HepG2 (cell line): ENCODE measurements at regions not wholly inside any gene's neighbourhood (a gene's known extent, or its start where the extent isn't known, plus 50 kb on each side); places are given as distances from the start of the nearest gene placed in this dataset.

Experiments used
- ATAC-seq: fragments of 200-7000 bp; cut with Tn5 transposase; 3 replicates; pipeline ENCODE4 v1.9.1; 2020; ENCODE audit warnings: mild to moderate bottlenecking, moderate library complexity
- BruUV-seq: library from RNA; stranded (reverse); fragments of 400-500 nt; replicated peaks from 2 replicates; lab custom pipeline; 2021; lab: Mats Ljungman, UMichigan
- CTCF ChIA-PET: fragments of 300-600 bp; formaldehyde crosslinking; extraction: SDS; loops from one replicate; lab custom pipeline; 2021; ENCODE audit warnings: low total read pairs, inconsistent platforms, low intra/inter-chr PET ratio; lab: Yijun Ruan, JAX
- POLR2A ChIA-PET: fragments of 350-600 bp; sonication (Branson Sonifier 250); formaldehyde crosslinking; loops from one replicate; lab custom pipeline; 2020; ENCODE audit warnings: antibody characterized with exemption, inconsistent platforms; lab: Yijun Ruan, JAX
- DNase-seq: peaks from one replicate; pipeline ENCODE4 v3.0.0-alpha.2; 2015; ENCODE audit warnings: low spot score
- FAIRE-seq: peaks from 3 replicates; lab custom pipeline; 2011; peaks lifted over from hg19 to GRCh38; lab: Jason Lieb, UNC
- H2AFZ ChIP-seq: one replicate; pipeline ENCODE4 v1.6.1; 2011; ENCODE audit warnings: low read length, inconsistent platforms
- H3K27ac ChIP-seq: fragments of 300-600 bp; 3 replicates; pipeline ENCODE4 v1.8.0; 2011; ENCODE audit warnings: mixed run types, mild to moderate bottlenecking, mixed read lengths, low read length, inconsistent platforms; ENCODE audit not compliant: insufficient read depth; ENCODE audit errors: extremely low read length
- H3K27me3 ChIP-seq, 2 experiments: fragments of 200-600 bp in 1 of 2; 2 replicates in 1 of 2; 3 replicates in 1 of 2; pipeline versions ENCODE4 v1.6.0 to v1.8.0; 2011; ENCODE audit warnings: low read length in 2 of 2, mild to moderate bottlenecking in 2 of 2, moderate library complexity in 2 of 2, inconsistent platforms in 1 of 2; ENCODE audit not compliant: insufficient read depth in 2 of 2, control insufficient read depth in 1 of 2
- H3K36me3 ChIP-seq, 2 experiments: fragments of 200-600 bp in 1 of 2; replicated peaks in 1 of 2; 2 replicates in 1 of 2; 3 replicates in 1 of 2; pipeline versions ENCODE4 v1.5.1 to v1.8.0; 2011; ENCODE audit warnings: low read length in 2 of 2, inconsistent platforms in 1 of 2; ENCODE audit not compliant: insufficient read depth in 2 of 2, control insufficient read depth in 1 of 2
- H3K4me1 ChIP-seq: 2 replicates; pipeline ENCODE4 v1.5.1; 2012; ENCODE audit warnings: low read length, inconsistent platforms; ENCODE audit not compliant: insufficient read depth
- H3K4me2 ChIP-seq: 2 replicates; pipeline ENCODE4 v1.6.0; 2011; ENCODE audit warnings: low read depth, low read length, inconsistent platforms
- H3K4me3 ChIP-seq, 3 experiments: fragments of 200-600 bp in 1 of 3; sonication (generic), shearing (Covaris generic) in 1 of 3; replicated peaks in 1 of 3; 2 replicates each; pipeline ENCODE4 v1.5.1; 2011 to 2016; ENCODE audit warnings: low read length in 3 of 3, inconsistent platforms in 2 of 3, low read depth in 2 of 3, mild to moderate bottlenecking in 2 of 3, control low read depth in 1 of 3, mixed read lengths in 1 of 3; ENCODE audit not compliant: insufficient read depth in 1 of 3
- H3K79me2 ChIP-seq: one replicate; pipeline ENCODE4 v1.6.1; 2011; ENCODE audit warnings: low read length, inconsistent platforms; ENCODE audit not compliant: insufficient read depth
- H3K9ac ChIP-seq: 2 replicates; pipeline ENCODE4 v1.6.0; 2011; ENCODE audit warnings: mild to moderate bottlenecking, low read depth, low read length, inconsistent platforms; ENCODE audit not compliant: insufficient read depth
- H3K9me3 ChIP-seq: 2 replicates; pipeline ENCODE4 v1.5.1; 2012; ENCODE audit warnings: mild to moderate bottlenecking, low read length
- H4K20me1 ChIP-seq: 2 replicates; pipeline ENCODE4 v1.6.0; 2011; ENCODE audit warnings: inconsistent platforms, mild to moderate bottlenecking, low read length, moderate library complexity; ENCODE audit not compliant: insufficient read depth
- ADNP ChIP-seq: sonication (generic); formaldehyde crosslinking; IDR thresholded peaks from 2 replicates; pipeline ENCODE4 v1.4.0; 2020; ENCODE audit warnings: missing genetic modification reagents
- AGO2 ChIP-seq: fragments of 200-400 bp; formaldehyde crosslinking; optimal IDR thresholded peaks from 2 replicates; pipeline ENCODE3; 2017; ENCODE audit warnings: mild to moderate bottlenecking, low read depth, low read length, moderate library complexity
- GABPA ChIP-seq, 2 experiments: IDR thresholded peaks; 2 replicates each; pipeline ENCODE4 v1.6.1; 2011 to 2016; ENCODE audit warnings: low read depth in 2 of 2, low read length in 1 of 2, missing biosample characterization in 1 of 2, missing genetic modification characterization in 1 of 2
- MEIS2 ChIP-seq: sonication (generic); formaldehyde crosslinking; IDR thresholded peaks from 2 replicates; pipeline ENCODE4 v1.9.0; 2021; ENCODE audit warnings: mild to moderate bottlenecking, missing genetic modification reagents
- RFX1 ChIP-seq: fragments of 450-650 bp; IDR thresholded peaks from 2 replicates; pipeline ENCODE4 v1.6.1; 2017
- SIX1 ChIP-seq: sonication (generic); formaldehyde crosslinking; IDR thresholded peaks from 2 replicates; pipeline ENCODE4 v1.4.0; 2020; ENCODE audit warnings: missing genetic modification reagents, borderline replicate concordance
- SMC3 ChIP-seq: IDR thresholded peaks from 2 replicates; pipeline ENCODE4 v1.6.1; 2011; ENCODE audit warnings: low read length, improper control_type of control experiment
- ZFYVE20 ChIP-seq: sonication (generic); formaldehyde crosslinking; IDR thresholded peaks from 2 replicates; pipeline ENCODE4 v1.8.0; 2023; ENCODE audit warnings: low read depth, mild to moderate bottlenecking, moderate library complexity, missing genetic modification reagents, borderline replicate concordance
- ZNF543 ChIP-seq: sonication (generic); formaldehyde crosslinking; IDR thresholded peaks from 2 replicates; pipeline ENCODE4 v1.4.0; 2020; ENCODE audit warnings: mild to moderate bottlenecking, missing genetic modification reagents
- ZNF75D ChIP-seq: sonication (generic); formaldehyde crosslinking; IDR thresholded peaks from 2 replicates; pipeline ENCODE4 v1.8.1; 2023; ENCODE audit warnings: missing genetic modification reagents, mild to moderate bottlenecking, borderline replicate concordance
- ZZZ3 ChIP-seq: sonication (generic); formaldehyde crosslinking; IDR thresholded peaks from 2 replicates; pipeline ENCODE4 v1.4.0; 2020; ENCODE audit warnings: missing genetic modification reagents, mild to moderate bottlenecking, borderline replicate concordance
- WGBS: methylation state at CpG from one replicate; pipeline ENCODE4 v1.1.6; 2017; ENCODE audit warnings: low lambda C conversion rate; 5-methylcytosine and 5-hydroxymethylcytosine counted together
- in situ Hi-C: cut with HindIII; loops from 2 replicates; pipeline ENCODE4 v1.10.0; 2017; ENCODE audit warnings: low pct_unique_long_range_greater_than_20kb; ENCODE audit not compliant: extremely low pct_ligation_motif_present
- intact Hi-C: fragments of 100-400 bp; cut with micrococcal nuclease; formaldehyde crosslinking; loops from one replicate; pipeline ENCODE4 v1.10.0; 2022; ENCODE audit not compliant: unreplicated experiment
- TF ChIP-seq, protein P1 (sequence below): sonication (generic); formaldehyde crosslinking; IDR thresholded peaks from 2 replicates; pipeline ENCODE4 v1.4.0; 2020; ENCODE audit warnings: missing genetic modification reagents
- TF ChIP-seq, protein P2 (sequence below): sonication (generic); formaldehyde crosslinking; IDR thresholded peaks from 2 replicates; pipeline ENCODE4 v1.8.0; 2022; ENCODE audit warnings: missing genetic modification reagents, mild to moderate bottlenecking, moderate library complexity, borderline replicate concordance

DNA sequence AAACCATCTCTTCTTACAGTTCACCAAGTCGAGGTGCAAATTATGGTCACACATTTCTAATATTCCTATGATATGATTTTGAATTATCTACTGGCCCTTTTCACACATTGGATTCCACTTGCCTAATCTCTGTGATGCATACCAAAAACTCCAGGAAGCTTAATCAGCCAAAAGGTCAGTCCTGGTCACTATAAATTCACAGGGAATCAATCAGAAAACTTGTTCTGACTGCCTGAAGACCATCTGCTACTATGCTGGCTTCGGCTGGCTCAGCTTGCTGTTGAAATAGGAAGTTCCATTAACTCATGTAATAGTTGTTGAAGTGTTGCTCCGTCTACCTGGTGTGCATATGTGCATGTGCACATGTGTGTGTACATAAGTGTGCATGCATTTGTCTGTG lies 142.8 kb upstream of the FLRT2 start:
- DNase-seq (no peak), ATAC-seq (no peak), FAIRE-seq (no peak)
- CTCF ChIA-PET: no interaction called here
- TF ChIP-seq ZNF543 (CRISPR knock-in tag) (no peak), MEIS2 (CRISPR knock-in tag) (no peak), ADNP (CRISPR knock-in tag) (no peak), GABPA (IDR thresholded peaks at IDR 0.05; ENCODE audit: low read depth, low read length) (no peak), GABPA (CRISPR knock-in tag; IDR thresholded peaks at IDR 0.05; ENCODE audit: low read depth) (no peak), ZFYVE20 (CRISPR knock-in tag) (no peak), SMC3 (no peak), RFX1 (no peak), ZZZ3 (CRISPR knock-in tag) (no peak), SIX1 (CRISPR knock-in tag) (no peak), ZNF75D (CRISPR knock-in tag) (no peak), AGO2 (no peak)
- TF ChIP-seq, protein P1, sequence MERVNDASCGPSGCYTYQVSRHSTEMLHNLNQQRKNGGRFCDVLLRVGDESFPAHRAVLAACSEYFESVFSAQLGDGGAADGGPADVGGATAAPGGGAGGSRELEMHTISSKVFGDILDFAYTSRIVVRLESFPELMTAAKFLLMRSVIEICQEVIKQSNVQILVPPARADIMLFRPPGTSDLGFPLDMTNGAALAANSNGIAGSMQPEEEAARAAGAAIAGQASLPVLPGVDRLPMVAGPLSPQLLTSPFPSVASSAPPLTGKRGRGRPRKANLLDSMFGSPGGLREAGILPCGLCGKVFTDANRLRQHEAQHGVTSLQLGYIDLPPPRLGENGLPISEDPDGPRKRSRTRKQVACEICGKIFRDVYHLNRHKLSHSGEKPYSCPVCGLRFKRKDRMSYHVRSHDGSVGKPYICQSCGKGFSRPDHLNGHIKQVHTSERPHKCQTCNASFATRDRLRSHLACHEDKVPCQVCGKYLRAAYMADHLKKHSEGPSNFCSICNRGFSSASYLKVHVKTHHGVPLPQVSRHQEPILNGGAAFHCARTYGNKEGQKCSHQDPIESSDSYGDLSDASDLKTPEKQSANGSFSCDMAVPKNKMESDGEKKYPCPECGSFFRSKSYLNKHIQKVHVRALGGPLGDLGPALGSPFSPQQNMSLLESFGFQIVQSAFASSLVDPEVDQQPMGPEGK (CRISPR knock-in tag): no peak
- TF ChIP-seq, protein P2, sequence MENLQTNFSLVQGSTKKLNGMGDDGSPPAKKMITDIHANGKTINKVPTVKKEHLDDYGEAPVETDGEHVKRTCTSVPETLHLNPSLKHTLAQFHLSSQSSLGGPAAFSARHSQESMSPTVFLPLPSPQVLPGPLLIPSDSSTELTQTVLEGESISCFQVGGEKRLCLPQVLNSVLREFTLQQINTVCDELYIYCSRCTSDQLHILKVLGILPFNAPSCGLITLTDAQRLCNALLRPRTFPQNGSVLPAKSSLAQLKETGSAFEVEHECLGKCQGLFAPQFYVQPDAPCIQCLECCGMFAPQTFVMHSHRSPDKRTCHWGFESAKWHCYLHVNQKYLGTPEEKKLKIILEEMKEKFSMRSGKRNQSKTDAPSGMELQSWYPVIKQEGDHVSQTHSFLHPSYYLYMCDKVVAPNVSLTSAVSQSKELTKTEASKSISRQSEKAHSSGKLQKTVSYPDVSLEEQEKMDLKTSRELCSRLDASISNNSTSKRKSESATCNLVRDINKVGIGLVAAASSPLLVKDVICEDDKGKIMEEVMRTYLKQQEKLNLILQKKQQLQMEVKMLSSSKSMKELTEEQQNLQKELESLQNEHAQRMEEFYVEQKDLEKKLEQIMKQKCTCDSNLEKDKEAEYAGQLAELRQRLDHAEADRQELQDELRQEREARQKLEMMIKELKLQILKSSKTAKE (CRISPR knock-in tag): no peak
- Histone ChIP-seq H3K4me3 (no peak overlapping the region), H3K9me3 (peaks cover 46% of the 10 kb centered on the region), H2AFZ (no peak overlapping the region), H3K4me1 (no peaks in the 10 kb centered on the region), H3K36me3 (no peaks in the 10 kb centered on the region), H3K4me2 (no peak overlapping the region), H3K9ac (no peak overlapping the region), H3K27me3 (no peaks in the 10 kb centered on the region), H4K20me1 (no peaks in the 10 kb centered on the region), H3K79me2 (no peaks in the 10 kb centered on the region), H3K27ac (no peak overlapping the region)
- POLR2A ChIA-PET: no interaction called here
- no TSS peak for BruUV-seq
- in situ Hi-C loops (no loop called here), intact Hi-C loops (no loop called here)
- 0% methylated on average over 3 of the region's 3 CpGs for WGBS
